SU-DHL-6 (cell line): ENCODE measurements at regions not wholly inside any gene's neighbourhood (a gene's known extent, or its start where the extent isn't known, plus 50 kb on each side); places are given as distances from the start of the nearest gene placed in this dataset.

ENCODE experiments used
- EZH2phosphoT487 ChIP-seq: fragments of 200-600 bp; sonication (generic), shearing (Covaris generic); conservative IDR thresholded peaks from 2 replicates; pipeline ENCODE4 v1.6.1; 2018; ENCODE audit warnings: mild to moderate bottlenecking, antibody characterized with exemption, low read length, moderate library complexity, mixed read lengths
- TF ChIP-seq, protein P1 (sequence below): fragments of 200-600 bp; sonication (generic); IDR thresholded peaks from one replicate; pipeline ENCODE4 v1.5.1; 2017; ENCODE audit warnings: antibody characterized with exemption, mild to moderate bottlenecking, low read length, moderate library complexity; ENCODE audit not compliant: insufficient read depth, poor library complexity, severe bottlenecking

DNA sequence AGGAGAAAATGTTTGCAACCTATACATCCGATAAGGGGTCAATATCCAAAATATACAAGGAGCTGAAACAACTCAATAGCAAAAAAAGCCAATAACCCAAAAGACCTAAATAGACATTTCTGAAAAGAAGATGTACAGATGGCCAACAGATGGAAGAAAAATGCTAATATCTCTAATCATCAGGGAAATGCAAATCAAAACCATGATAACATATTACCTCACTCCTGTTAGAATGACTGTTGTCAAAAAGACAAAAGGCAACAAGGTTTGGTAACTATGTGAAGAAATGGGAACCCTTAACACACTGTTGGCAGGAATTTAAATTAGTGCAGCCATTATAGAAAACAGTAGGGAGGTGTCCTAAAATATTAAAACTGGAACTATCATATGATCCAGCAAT lies 74.7 kb downstream of the LEPR start:
- TF ChIP-seq, protein P1, sequence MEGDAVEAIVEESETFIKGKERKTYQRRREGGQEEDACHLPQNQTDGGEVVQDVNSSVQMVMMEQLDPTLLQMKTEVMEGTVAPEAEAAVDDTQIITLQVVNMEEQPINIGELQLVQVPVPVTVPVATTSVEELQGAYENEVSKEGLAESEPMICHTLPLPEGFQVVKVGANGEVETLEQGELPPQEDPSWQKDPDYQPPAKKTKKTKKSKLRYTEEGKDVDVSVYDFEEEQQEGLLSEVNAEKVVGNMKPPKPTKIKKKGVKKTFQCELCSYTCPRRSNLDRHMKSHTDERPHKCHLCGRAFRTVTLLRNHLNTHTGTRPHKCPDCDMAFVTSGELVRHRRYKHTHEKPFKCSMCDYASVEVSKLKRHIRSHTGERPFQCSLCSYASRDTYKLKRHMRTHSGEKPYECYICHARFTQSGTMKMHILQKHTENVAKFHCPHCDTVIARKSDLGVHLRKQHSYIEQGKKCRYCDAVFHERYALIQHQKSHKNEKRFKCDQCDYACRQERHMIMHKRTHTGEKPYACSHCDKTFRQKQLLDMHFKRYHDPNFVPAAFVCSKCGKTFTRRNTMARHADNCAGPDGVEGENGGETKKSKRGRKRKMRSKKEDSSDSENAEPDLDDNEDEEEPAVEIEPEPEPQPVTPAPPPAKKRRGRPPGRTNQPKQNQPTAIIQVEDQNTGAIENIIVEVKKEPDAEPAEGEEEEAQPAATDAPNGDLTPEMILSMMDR: no peak
- TF ChIP-seq EZH2phosphoT487: no peak
